Neuronal stem cell (in vitro differentiated cells): ENCODE measurements at regions not wholly inside any gene's neighbourhood (a gene's known extent, or its start where the extent isn't known, plus 50 kb on each side); places are given as distances from the start of the nearest gene placed in this dataset.
A peak's percentile ranks its signal among the peaks of the same experiment; 100 is the strongest.

Source experiments
- DNase-seq: peaks from one replicate; pipeline ENCODE4 v3.0.0-alpha.2; 2013; ENCODE audit warnings: low spot score
- H2AFZ ChIP-seq: one replicate; pipeline ENCODE4 v1.6.1; 2013; ENCODE audit warnings: mild to moderate bottlenecking, low read length, inconsistent platforms
- H2AK5ac ChIP-seq: 2 replicates; pipeline ENCODE4 v1.6.1; 2013; ENCODE audit warnings: low read depth, mild to moderate bottlenecking, inconsistent platforms, low read length, moderate library complexity, mixed read lengths
- H2BK120ac ChIP-seq: 2 replicates; pipeline ENCODE4 v1.6.1; 2013; ENCODE audit warnings: low read depth, mild to moderate bottlenecking, inconsistent platforms, low read length, moderate library complexity, mixed read lengths
- H2BK12ac ChIP-seq: one replicate; pipeline ENCODE4 v1.6.1; 2013; ENCODE audit warnings: low read length, inconsistent platforms
- H2BK15ac ChIP-seq: 2 replicates; pipeline ENCODE4 v1.6.1; 2013; ENCODE audit warnings: mild to moderate bottlenecking, low read length, inconsistent platforms, mixed read lengths
- H2BK5ac ChIP-seq: one replicate; pipeline ENCODE4 v1.6.1; 2013; ENCODE audit warnings: inconsistent platforms, mild to moderate bottlenecking, low read length, moderate library complexity
- H3K14ac ChIP-seq: one replicate; pipeline ENCODE4 v1.6.1; 2013; ENCODE audit warnings: low read length, inconsistent platforms
- H3K18ac ChIP-seq: 2 replicates; pipeline ENCODE4 v1.6.1; 2013; ENCODE audit warnings: low read length, inconsistent platforms
- H3K23ac ChIP-seq: 2 replicates; pipeline ENCODE4 v1.6.1; 2013; ENCODE audit warnings: low read depth, mild to moderate bottlenecking, mixed read lengths, low read length, inconsistent platforms; ENCODE audit not compliant: poor library complexity
- H3K27ac ChIP-seq: replicated peaks from 3 replicates; pipeline ENCODE4 v1.5.1; 2013; ENCODE audit warnings: low read length, inconsistent platforms
- H3K27me3 ChIP-seq, 3 experiments: 2 replicates each; pipeline ENCODE4 v1.6.1; 2013; ENCODE audit warnings: low read length in 3 of 3, mild to moderate bottlenecking in 2 of 3, inconsistent platforms in 1 of 3, low read depth in 1 of 3, mixed read lengths in 1 of 3, moderate library complexity in 1 of 3; ENCODE audit not compliant: control insufficient read depth in 3 of 3, insufficient read depth in 3 of 3
- H3K36me3 ChIP-seq, 2 donors: replicated peaks in 1 of 2; 2 replicates each; pipeline ENCODE4 v1.6.1; 2013; ENCODE audit warnings: low read length in 2 of 2; ENCODE audit not compliant: control insufficient read depth in 2 of 2, insufficient read depth in 2 of 2
- H3K4ac ChIP-seq: 2 replicates; pipeline ENCODE4 v1.6.1; 2013; ENCODE audit warnings: inconsistent platforms, mild to moderate bottlenecking, low read length, moderate library complexity
- H3K4me1 ChIP-seq, 2 donors: 1 replicate in 1 of 2; 2 replicates in 1 of 2; pipeline ENCODE4 v1.6.1; 2013; ENCODE audit warnings: low read length in 2 of 2, low read depth in 1 of 2; ENCODE audit not compliant: control insufficient read depth in 2 of 2, insufficient read depth in 1 of 2
- H3K4me2 ChIP-seq: one replicate; pipeline ENCODE4 v1.6.1; 2013; ENCODE audit warnings: mild to moderate bottlenecking, low read length, inconsistent platforms; ENCODE audit not compliant: insufficient read depth, poor library complexity, severe bottlenecking
- H3K4me3 ChIP-seq, 2 donors: 2 replicates each; pipeline ENCODE4 v1.5.1; 2013; ENCODE audit warnings: low read length in 2 of 2, mild to moderate bottlenecking in 2 of 2, inconsistent platforms in 1 of 2, moderate library complexity in 1 of 2
- H3K79me1 ChIP-seq: one replicate; pipeline ENCODE4 v1.6.1; 2013; ENCODE audit warnings: low read depth, mild to moderate bottlenecking, inconsistent platforms, low read length, moderate library complexity
- H3K9ac ChIP-seq: one replicate; pipeline ENCODE4 v1.6.1; 2013; ENCODE audit warnings: mild to moderate bottlenecking, low read depth, low read length, inconsistent platforms; ENCODE audit not compliant: poor library complexity
- H3K9me3 ChIP-seq, 2 donors: replicated peaks in 1 of 2; 2 replicates each; pipeline versions ENCODE3 to v1.6.1; 2013; ENCODE audit warnings: low read length in 2 of 2, mild to moderate bottlenecking in 2 of 2, inconsistent platforms in 1 of 2, low read depth in 1 of 2, mixed read lengths in 1 of 2, moderate library complexity in 1 of 2; ENCODE audit not compliant: control insufficient read depth in 2 of 2, insufficient read depth in 1 of 2
- H4K8ac ChIP-seq: one replicate; pipeline ENCODE4 v1.6.1; 2013; ENCODE audit warnings: low read depth, mild to moderate bottlenecking, inconsistent platforms, low read length, moderate library complexity
- H4K91ac ChIP-seq: one replicate; pipeline ENCODE4 v1.6.1; 2013; ENCODE audit warnings: low read length, low read depth, mild to moderate bottlenecking, inconsistent platforms; ENCODE audit not compliant: poor library complexity
- WGBS, 2 donors: extraction: QIAGEN DNeasy Blood & Tissue Kit; methylation state at CpG; one replicate each; pipeline ENCODE4 v1.1.7; 2013; ENCODE audit warnings: missing lambda C conversion rate in 2 of 2, mixed read lengths in 1 of 2; ENCODE audit not compliant: insufficient read length in 2 of 2, insufficient replicate concordance in 1 of 2; ENCODE audit errors: extremely low coverage in 2 of 2; 5-methylcytosine and 5-hydroxymethylcytosine counted together

- Histone ChIP-seq H3K9me3 (no peaks in the 10 kb centered on the region), H3K79me1 (no peaks in the 10 kb centered on the region), H2BK5ac (no peak overlapping the region), H2BK12ac (no peak overlapping the region), H3K4ac (no peak overlapping the region), H3K4me2 (no peak overlapping the region), H3K9ac (no peak overlapping the region), H4K91ac (no peak overlapping the region), H2AFZ (no peak overlapping the region), H2BK15ac (no peak overlapping the region), H3K14ac (no peak overlapping the region), H2AK5ac (no peak overlapping the region), H3K4me3 (no peak overlapping the region), H2BK120ac (no peak overlapping the region), H3K27ac (no peak overlapping the region), H3K23ac (no peak overlapping the region), H3K18ac (no peak overlapping the region), H4K8ac (no peak overlapping the region), H3K4me1 (no peaks in the 10 kb centered on the region), H3K36me3 (no peaks in the 10 kb centered on the region), H3K27me3 (no peaks in the 10 kb centered on the region)
- DNase-seq, result no peak
- WGBS, 2 donors, result no CpG with 5 or more reads among the region's 1 CpG
These were observed 535.7 kb upstream of the FBXO33 start for GRCh38 chr14:39967885-39968284.

GRCh38 chr14:39957987-39958386 lies 525.8 kb upstream of the FBXO33 start:
- no peak for DNase-seq
- H4K91ac ChIP-seq, result no peak overlapping the region
- no peak overlapping the region for H3K27ac ChIP-seq
- peak overlapping the region; percentile 52 for H3K18ac ChIP-seq
- H3K4me2 ChIP-seq, result no peak overlapping the region
- no peak overlapping the region for H2BK15ac ChIP-seq
- H3K14ac ChIP-seq, result no peak overlapping the region
- no peak overlapping the region for H2BK5ac ChIP-seq
- no peak overlapping the region for H3K9ac ChIP-seq
- no peaks in the 10 kb centered on the region for H3K4me1 ChIP-seq
- H2AFZ ChIP-seq, result no peak overlapping the region
- no peaks in the 10 kb centered on the region for H3K9me3 ChIP-seq
- no peak overlapping the region for H2BK120ac ChIP-seq
- no peak overlapping the region for H3K23ac ChIP-seq
- H3K36me3 ChIP-seq, result no peaks in the 10 kb centered on the region
- WGBS, 2 donors, result no CpG with 5 or more reads among the region's 3 CpGs
- H2AK5ac ChIP-seq, result no peak overlapping the region
- peak overlapping the region in 1 of 2 donors; percentile 64 for H3K4me3 ChIP-seq
- no peaks in the 10 kb centered on the region for H3K79me1 ChIP-seq
- no peak overlapping the region for H3K4ac ChIP-seq
- no peak overlapping the region for H2BK12ac ChIP-seq
- H4K8ac ChIP-seq, result no peak overlapping the region
- no peaks in the 10 kb centered on the region for H3K27me3 ChIP-seq

- H3K79me1 ChIP-seq, result no peaks in the 10 kb centered on the region
- H2AK5ac ChIP-seq, result no peak overlapping the region
- H3K4me2 ChIP-seq, result no peak overlapping the region
- no peak for DNase-seq
- no peaks in the 10 kb centered on the region for H3K36me3 ChIP-seq
- no peaks in the 10 kb centered on the region for H3K4me1 ChIP-seq
- no peak overlapping the region for H3K14ac ChIP-seq
- no peak overlapping the region for H4K8ac ChIP-seq
- no peak overlapping the region for H3K4ac ChIP-seq
- H3K23ac ChIP-seq, result no peak overlapping the region
- H2BK120ac ChIP-seq, result no peak overlapping the region
- H3K9ac ChIP-seq, result no peak overlapping the region
- H2BK15ac ChIP-seq, result no peak overlapping the region
- no peak overlapping the region for H4K91ac ChIP-seq
- no peak overlapping the region for H2BK12ac ChIP-seq
- H2AFZ ChIP-seq, result no peak overlapping the region
- H3K27ac ChIP-seq, result no peak overlapping the region
- no CpG with 5 or more reads among the region's 3 CpGs for whole genome bisulfite sequencing, 2 donors
- H2BK5ac ChIP-seq, result no peak overlapping the region
- H3K27me3 ChIP-seq, result no peaks in the 10 kb centered on the region
- H3K18ac ChIP-seq, result no peak overlapping the region
- H3K4me3 ChIP-seq, result no peak overlapping the region
- no peaks in the 10 kb centered on the region for H3K9me3 ChIP-seq
These were observed 525.1 kb upstream of the FBXO33 start for GRCh38 chr14:39957290-39957689.

- H3K27me3 ChIP-seq, result no peaks in the 10 kb centered on the region
- no peak overlapping the region for H2BK5ac ChIP-seq
- no peak overlapping the region for H4K91ac ChIP-seq
- no peak overlapping the region for H2BK120ac ChIP-seq
- H3K9me3 ChIP-seq, result no peaks in the 10 kb centered on the region
- H3K4me2 ChIP-seq, result no peak overlapping the region
- no peak overlapping the region for H2BK12ac ChIP-seq
- H3K27ac ChIP-seq, result no peak overlapping the region
- no peak overlapping the region for H3K18ac ChIP-seq
- H2BK15ac ChIP-seq, result no peak overlapping the region
- no peak overlapping the region for H3K23ac ChIP-seq
- H3K4me1 ChIP-seq, result no peaks in the 10 kb centered on the region
- no peak overlapping the region for H2AK5ac ChIP-seq
- no peaks in the 10 kb centered on the region for H3K79me1 ChIP-seq
- H4K8ac ChIP-seq, result no peak overlapping the region
- H3K4ac ChIP-seq, result no peak overlapping the region
- no peak for DNase-seq
- WGBS, 2 donors, result no CpG with 5 or more reads among the region's 4 CpGs
- H3K9ac ChIP-seq, result no peak overlapping the region
- H3K36me3 ChIP-seq, result no peaks in the 10 kb centered on the region
- H3K4me3 ChIP-seq, result no peak overlapping the region
- no peak overlapping the region for H3K14ac ChIP-seq
- H2AFZ ChIP-seq, result no peak overlapping the region
These were observed 524.1 kb upstream of the FBXO33 start for GRCh38 chr14:39956372-39956771.
